NB4 (cell line): ENCODE measurements at regions not wholly inside any gene's neighbourhood (a gene's known extent, or its start where the extent isn't known, plus 50 kb on each side); places are given as distances from the start of the nearest gene placed in this dataset.

ENCODE experiments used
- MAX ChIP-seq: IDR thresholded peaks from 2 replicates; pipeline ENCODE4 v1.6.1; 2011; ENCODE audit warnings: low read depth, low read length
- MYC ChIP-seq: IDR thresholded peaks from 2 replicates; pipeline ENCODE4 v1.6.1; 2011; ENCODE audit warnings: low read depth, low read length
- POLR2A ChIP-seq: IDR thresholded peaks from 2 replicates; pipeline ENCODE4 v1.6.1; 2011; ENCODE audit warnings: mild to moderate bottlenecking; ENCODE audit not compliant: insufficient read length; ENCODE audit errors: extremely low read depth
- TF ChIP-seq, protein P1 (sequence below): IDR thresholded peaks from one replicate; pipeline ENCODE4 v1.5.1; 2012; ENCODE audit warnings: low read depth, low read length

- TF ChIP-seq, protein P1, sequence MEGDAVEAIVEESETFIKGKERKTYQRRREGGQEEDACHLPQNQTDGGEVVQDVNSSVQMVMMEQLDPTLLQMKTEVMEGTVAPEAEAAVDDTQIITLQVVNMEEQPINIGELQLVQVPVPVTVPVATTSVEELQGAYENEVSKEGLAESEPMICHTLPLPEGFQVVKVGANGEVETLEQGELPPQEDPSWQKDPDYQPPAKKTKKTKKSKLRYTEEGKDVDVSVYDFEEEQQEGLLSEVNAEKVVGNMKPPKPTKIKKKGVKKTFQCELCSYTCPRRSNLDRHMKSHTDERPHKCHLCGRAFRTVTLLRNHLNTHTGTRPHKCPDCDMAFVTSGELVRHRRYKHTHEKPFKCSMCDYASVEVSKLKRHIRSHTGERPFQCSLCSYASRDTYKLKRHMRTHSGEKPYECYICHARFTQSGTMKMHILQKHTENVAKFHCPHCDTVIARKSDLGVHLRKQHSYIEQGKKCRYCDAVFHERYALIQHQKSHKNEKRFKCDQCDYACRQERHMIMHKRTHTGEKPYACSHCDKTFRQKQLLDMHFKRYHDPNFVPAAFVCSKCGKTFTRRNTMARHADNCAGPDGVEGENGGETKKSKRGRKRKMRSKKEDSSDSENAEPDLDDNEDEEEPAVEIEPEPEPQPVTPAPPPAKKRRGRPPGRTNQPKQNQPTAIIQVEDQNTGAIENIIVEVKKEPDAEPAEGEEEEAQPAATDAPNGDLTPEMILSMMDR: no peak
- TF ChIP-seq POLR2A (no peak), MAX (no peak), MYC (no peak)
These were observed 72.5 kb downstream of the SNTN start for GRCh38 chr3:63724987-63725386.
